GM12874 (cell line): ENCODE measurements at regions not wholly inside any gene's neighbourhood (a gene's known extent, or its start where the extent isn't known, plus 50 kb on each side); places are given as distances from the start of the nearest gene placed in this dataset.

Source experiments
- TF ChIP-seq, protein P1 (sequence below): IDR thresholded peaks from 2 replicates; pipeline ENCODE4 v1.5.1; 2011; ENCODE audit warnings: low read depth, mild to moderate bottlenecking, control low read depth, low read length, moderate library complexity; ENCODE audit not compliant: insufficient read depth

DNA sequence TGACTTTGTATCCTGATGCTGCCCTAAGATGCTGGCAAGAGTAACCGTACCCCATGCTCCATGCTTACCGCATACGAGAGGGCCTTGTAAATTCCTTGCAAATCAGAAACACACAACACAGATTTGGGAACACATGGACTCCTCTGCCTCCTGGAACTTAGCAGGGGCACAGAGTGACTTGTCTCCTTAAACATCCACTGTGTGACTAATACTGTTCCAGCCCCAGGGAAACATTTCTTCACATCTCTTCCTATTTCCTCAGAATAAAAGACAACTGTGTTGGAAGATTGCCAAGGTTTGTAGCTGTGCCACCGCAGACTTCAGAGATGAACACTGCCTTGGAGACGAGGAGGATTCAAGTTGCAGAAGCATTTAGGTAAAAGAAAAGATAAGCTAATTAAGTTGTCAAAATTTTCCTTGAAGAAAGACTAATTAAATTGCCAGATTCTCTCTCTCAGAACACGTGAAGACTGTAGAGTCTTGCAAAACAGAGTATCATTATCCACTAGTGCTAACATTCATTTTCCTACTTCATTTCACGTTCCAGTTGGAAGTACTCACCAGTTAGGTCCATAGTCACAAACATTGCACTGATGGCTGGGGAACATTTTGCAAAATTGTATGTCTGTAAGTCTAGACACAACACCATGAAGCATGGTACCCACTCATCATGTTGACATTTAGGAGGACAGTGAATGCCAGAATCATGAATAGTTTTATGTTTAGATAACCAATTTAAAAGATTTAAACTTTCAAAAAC is 188.8 kb downstream of the TSN start:
- TF ChIP-seq, protein P1, sequence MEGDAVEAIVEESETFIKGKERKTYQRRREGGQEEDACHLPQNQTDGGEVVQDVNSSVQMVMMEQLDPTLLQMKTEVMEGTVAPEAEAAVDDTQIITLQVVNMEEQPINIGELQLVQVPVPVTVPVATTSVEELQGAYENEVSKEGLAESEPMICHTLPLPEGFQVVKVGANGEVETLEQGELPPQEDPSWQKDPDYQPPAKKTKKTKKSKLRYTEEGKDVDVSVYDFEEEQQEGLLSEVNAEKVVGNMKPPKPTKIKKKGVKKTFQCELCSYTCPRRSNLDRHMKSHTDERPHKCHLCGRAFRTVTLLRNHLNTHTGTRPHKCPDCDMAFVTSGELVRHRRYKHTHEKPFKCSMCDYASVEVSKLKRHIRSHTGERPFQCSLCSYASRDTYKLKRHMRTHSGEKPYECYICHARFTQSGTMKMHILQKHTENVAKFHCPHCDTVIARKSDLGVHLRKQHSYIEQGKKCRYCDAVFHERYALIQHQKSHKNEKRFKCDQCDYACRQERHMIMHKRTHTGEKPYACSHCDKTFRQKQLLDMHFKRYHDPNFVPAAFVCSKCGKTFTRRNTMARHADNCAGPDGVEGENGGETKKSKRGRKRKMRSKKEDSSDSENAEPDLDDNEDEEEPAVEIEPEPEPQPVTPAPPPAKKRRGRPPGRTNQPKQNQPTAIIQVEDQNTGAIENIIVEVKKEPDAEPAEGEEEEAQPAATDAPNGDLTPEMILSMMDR, result no peak

DNA sequence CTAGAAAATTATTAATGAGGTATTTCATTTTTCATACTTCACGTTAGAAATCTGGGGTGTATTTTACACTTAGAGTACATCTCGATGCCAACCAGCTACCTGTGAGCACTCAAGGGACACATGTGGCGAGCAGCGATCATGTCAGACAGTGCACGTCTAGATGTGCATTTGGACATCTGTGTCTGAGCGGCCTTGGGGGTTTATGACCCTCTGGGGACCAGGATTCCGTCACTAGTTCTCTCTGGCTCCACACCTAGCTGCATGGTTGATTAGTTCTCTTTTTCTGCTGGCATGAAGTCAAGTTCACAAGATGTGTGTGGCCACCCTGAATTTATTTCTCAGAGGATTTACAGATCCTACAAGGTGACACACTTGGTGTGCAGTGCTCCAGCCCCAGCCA is 192.2 kb downstream of the TSN start:
- TF ChIP-seq, protein P1, result no peak

DNA sequence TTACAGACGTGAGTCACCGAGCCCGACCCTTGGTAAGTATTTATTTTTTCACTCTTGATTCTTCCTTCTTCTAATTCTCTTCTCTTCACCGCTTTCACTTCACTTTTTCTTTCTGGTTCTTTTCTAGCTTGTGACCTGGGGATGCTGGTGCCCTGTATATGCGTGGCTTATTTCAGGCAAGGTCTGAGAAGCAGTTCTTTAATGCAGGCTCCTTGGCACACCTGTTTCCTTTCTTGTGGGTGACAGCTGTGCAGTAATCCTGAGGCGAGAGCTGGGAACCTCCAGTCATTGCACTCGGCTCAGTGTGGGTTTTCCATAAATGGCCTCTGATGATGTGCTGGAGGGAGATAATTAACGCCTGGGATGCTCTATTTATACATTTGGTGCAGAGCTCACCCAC is 193.8 kb downstream of the TSN start:
- TF ChIP-seq, protein P1, result no peak

DNA sequence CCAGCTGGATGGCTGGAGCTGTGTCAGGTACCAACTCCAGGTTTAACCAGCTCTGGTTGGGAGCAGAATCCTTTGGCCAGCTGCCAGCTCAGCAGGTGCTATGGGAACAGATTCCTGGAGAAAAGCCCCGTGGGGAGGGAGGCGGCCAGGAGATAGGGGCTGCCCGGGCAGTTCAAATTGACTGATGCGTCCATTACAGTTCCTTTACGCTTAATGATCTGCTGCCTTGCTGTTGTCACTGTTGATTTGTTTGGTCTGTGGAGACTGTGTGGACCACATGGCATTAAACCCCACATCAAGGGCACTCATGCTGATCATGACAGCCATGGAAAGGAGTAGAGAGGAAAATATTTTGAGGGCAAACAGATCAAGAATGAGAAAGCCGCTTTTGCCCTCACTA is 200.0 kb downstream of the TSN start:
- TF ChIP-seq, protein P1, result no peak

DNA sequence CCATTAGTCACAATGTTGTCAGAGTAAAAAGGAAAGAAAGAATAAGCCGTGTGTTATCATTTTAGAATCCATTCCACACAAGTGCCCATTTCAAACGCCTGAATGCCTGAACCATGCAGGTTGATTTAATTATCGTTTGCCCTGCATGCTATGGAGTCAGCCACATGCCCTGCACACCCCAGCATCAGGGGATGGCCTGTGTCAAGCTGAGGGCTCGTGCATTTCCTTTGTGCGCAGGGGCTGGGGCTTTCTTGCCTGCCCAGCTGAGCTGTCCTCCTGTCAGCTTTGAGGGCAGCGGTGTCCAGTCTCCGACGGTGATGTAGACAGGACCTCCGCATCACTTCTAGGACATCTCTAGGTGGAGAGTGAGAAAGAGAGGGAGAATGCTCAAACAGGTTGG is 200.4 kb downstream of the TSN start:
- TF ChIP-seq, protein P1, result no peak

DNA sequence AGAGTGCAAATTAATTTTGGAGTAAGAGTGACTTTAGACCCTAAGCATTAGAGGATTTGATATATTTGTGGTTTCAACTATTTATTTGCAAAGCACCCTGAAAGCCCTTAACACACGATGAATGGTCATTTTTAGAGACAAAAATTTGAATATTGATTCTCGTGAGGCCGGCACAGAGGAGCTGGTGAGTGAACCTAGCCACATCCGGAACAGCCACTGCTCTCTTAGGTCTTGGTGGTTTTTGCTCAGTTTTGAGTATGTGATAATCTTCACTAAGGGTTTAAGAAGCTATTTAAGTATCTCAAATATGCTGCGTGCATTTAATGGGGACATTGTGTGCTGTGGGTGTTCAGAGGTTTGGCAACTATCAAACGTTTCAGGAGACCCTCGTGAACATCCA is 204.8 kb downstream of the TSN start:
- TF ChIP-seq, protein P1, result no peak

DNA sequence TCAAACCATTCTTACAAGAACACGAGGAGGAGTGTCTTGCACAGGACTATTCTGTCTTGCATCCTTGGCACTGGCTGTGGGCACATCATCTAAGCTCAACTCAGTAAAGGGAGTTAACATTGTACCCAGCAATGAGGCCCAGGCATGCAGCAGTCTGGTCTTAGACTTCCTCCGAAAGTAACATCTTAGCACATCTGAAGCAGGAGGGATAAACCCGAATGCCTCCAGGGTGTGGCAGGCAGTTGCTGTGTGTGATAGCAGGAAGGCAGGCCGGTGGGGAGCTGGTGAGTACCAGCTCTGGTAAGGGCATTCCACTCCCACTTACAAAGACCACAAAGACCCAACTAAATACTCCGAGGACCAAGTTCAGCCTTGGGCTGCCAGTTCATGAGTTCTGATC is 206.3 kb downstream of the TSN start:
- TF ChIP-seq, protein P1, result no peak
